Muscle of arm (tissue), 1 donor: ENCODE measurements at regions not wholly inside any gene's neighbourhood (a gene's known extent, or its start where the extent isn't known, plus 50 kb on each side); places are given as distances from the start of the nearest gene placed in this dataset.

Experiments
- DNase-seq: peaks from one replicate; pipeline ENCODE4 v3.0.0-alpha.2; 2013

DNA sequence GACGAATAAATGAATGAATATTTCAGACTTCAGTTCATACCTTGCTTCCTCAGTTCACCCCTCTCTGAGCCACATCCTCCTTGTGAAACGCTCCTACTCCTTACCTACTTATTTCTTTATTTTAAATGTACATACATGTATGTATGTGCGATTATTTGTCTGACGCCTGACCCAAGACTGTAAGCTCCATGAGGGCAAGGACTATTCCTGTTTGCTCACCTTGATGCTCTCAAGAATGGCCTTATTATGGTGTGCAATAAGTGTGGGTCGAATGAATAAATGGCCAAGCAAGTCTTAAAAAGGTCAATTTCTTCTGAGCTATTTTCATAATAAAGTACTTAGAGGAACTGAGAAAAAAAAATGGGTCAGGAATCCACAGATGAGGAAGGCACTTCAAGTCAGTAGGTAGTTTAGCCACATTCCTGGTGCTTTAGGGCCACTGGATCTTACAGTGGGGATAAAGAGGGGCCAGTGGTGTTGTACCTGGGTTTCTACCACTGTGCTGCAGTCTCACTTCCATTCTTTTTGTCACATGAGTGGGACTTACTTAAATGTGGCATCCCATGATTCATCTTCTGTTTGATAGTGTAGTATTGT, 74.7 kb downstream of the SDC1 start:
- DNase-seq = no peak

DNA sequence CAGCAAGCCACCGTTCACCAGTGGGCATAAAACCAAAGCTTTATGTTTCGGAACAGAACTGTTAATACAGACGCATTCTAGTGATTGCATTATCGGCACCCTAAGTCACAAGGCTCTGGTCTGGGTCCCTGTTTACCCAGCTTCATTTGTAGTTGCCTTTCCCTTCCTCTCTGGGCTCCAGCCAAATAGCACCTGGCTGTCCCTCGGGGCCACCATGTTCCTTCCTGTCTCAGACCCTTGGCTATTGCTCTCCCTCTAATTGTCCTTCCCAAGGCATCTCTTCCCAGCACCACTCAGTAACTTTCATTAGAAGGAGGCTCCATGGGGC, 75.3 kb downstream of the SDC1 start:
- DNase-seq = no peak

DNA sequence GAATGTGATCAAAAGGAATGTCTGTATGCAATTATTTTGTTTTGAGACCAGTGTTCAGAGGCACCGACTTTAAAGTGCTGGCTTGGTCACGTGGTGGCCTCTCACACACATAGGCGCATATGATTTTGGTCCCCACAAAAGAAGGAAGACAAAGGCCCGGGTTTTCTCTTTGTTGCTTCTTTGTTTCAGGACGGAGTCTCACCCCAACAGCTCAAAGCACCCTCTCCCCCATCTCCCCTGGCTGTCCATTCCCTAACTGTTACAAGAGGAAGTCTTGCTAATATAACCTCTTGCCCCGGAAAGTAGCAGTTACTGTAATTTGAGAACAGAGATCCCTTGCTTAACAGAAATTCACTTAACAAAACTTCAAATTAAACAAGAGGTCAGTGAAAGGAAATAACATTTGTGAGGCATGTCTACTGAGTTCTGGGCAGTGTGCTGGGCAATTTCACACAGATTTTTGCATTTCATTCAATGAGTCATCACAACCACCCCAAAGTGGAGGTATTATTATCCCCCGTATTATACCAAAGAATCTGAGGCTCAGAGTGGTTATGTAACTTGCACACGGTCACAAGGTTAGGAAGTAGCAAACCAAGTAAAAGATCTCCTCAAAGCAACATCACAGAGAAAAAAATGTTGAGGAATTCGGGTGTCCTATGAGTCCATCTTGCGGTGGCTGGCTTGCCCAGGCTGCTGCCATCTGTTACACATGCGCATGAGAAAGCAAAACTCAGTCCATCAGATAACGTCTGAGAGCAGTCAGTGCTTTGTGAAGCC, 75.8 kb downstream of the SDC1 start:
- DNase-seq = peak; percentile 7

DNA sequence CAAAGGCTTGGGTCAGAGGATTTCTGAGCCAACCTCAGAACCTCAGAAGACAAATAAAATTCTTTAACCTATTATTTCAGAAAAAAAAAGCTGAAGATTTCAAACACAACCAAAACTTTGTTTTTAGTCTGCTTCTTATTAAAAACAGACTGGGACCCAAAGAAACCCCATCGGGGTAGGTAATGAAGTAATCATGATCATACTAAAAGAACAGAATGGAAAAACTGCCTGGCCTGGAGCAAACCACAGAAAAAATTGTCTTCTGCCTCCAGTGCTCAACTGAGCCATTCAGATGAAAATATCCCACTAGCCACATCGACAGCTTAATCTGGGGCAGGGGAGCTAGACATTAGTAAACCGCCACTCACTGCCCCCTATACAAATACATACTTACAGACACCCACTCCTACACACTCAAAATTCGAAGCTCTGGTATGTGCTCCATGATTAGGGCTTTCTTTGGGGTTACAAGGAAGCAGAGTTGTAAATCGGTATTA, 76.5 kb downstream of the SDC1 start:
- DNase-seq = no peak

DNA sequence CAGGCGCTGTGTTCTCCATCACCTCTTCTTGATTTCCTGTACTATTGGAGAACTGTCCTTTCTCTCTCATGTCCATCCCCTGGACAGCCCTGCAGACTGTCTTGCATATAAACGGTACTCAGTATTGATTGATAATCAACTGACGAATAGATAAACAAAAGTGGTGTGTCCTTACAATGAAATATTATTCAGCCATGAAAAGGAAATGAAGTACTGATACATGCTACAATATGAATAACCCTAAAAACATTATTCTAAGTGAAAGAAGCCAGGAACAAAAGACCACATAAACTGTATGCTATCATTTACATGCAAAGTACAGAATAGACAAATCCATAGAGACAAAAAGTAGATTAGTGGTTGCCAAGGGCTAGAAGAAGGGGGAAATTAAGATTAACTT, 77.6 kb downstream of the SDC1 start:
- no peak for DNase-seq

DNA sequence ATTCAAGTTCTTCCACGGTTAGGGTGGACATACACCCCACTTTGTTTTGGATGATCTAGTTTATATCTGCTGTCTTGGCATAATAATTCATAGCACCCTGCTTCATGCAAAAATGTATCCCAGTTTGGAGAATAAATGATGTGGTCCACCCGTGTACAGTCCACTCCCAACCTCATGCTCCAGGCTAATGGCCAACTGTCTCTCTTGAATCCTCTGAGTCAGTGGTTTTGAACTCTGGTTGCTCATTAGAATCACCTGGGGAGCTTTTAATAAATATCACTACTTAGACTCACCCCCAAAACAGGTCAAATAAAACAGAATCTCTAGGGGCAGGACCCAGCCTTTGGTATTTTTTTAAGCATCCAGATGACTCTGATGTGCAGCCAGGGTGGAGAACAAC, 78.5 kb downstream of the SDC1 start:
- no peak for DNase-seq

DNA sequence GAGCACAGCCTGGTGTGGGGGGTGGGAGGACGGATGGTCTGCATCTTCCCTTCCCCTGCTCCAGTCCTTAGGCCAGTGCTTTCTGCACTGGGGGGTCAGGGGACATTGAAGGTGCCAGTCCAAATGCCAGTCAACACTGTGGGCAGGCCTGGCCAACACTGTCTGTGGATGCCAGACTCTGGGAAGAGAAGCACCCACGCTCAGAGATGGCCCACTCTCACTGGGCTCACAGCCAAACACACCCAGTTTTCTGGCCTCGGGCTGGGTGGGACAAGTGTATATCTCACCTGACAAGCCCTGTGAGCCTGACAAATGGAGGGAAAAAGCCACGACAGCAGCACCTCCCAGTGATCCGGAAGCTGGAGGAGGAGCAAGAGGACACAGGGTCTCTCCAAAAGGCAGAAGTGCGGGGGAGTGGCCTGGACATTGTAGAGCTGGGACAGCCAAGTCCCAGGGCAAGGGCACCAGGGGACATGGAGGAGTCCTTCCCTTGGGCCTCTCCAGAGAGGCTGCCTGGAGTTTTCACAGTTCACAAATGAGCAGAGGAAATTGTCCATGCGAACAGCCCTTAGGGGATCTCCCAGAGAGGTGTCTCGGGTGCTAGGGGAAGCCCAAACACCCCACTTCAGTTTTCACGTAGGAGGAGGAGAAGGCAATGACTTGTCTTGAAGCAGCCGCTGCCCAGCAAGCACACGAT, 79.3 kb downstream of the SDC1 start:
- no peak for DNase-seq

DNA sequence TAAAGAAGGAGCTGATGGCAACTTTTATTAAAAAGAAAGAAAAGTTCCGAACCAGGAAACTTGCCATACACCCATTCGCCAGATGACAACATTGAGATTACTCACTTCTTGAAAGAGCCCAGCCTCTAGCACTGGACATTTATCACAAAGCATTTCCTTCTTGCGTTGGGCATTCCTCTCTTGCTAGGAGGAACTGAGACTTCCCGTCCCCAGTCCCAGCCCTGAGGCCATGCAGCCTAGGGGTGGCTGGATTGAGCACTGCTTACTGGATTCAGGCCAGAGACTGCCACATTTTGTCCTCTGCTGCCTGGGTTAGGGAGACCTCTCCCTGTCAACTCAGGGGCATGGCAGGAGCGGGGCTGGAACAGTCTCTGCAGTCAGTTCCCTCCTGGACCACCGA, 80.1 kb downstream of the SDC1 start:
- DNase-seq = no peak

DNA sequence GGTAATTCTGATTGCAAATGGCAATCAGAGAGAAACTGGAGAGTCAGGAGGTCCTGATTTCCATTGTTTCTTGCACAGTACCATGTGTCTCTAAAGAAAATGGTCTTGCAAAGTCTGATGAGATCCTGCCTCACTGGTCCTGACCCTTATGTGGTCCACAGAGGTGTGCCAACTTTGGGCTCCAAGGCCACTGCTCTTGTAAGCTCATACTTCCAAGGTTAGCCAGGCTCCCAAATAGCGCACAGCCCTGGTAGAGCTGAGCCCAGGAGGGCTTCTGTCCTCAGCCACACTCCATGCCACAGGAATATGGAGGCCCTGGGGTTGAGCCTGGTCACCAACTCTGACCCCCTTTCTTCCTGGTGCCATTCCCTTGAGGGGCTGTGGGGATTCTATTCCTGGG, 80.7 kb downstream of the SDC1 start:
- DNase-seq = no peak

DNA sequence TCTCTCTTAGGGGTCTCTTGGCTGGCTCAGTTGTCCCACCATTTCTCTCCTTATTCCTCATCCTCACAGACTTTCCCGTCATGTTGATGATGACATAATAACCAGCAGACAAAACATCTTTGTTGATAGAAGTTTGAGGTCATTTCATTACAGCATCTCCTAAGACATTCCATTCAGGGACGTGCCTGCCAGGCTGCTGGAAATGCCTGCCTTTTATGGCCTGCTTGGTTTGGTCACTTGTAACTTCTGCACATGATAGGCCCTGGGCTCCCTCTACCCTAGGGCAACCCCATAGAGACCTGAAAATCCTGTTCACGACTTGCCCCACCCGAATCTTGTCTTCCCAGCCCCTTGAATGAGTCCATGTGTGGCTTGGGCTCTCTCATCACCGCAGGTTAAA, 81.7 kb downstream of the SDC1 start:
- DNase-seq = no peak

DNA sequence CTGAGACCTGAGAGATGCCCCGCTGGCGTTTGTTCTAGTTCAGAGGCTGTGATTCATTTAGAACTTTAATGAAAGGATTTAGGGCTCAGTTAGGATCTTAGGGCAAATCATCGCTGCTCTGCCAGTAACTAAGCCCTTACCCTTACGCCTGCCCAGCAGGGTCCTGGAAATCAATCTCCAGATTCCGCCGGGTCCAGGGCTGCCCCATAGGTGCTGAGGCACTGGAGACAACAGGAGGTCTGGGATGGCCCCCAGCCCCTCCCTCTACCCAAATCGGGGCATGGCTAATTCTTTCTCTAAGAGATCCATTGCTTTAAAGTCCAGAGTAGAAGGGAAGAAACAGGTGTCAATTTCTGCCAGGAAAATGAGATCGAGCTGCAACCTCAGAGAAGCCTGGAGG, 83.1 kb downstream of the SDC1 start:
- no peak for DNase-seq

DNA sequence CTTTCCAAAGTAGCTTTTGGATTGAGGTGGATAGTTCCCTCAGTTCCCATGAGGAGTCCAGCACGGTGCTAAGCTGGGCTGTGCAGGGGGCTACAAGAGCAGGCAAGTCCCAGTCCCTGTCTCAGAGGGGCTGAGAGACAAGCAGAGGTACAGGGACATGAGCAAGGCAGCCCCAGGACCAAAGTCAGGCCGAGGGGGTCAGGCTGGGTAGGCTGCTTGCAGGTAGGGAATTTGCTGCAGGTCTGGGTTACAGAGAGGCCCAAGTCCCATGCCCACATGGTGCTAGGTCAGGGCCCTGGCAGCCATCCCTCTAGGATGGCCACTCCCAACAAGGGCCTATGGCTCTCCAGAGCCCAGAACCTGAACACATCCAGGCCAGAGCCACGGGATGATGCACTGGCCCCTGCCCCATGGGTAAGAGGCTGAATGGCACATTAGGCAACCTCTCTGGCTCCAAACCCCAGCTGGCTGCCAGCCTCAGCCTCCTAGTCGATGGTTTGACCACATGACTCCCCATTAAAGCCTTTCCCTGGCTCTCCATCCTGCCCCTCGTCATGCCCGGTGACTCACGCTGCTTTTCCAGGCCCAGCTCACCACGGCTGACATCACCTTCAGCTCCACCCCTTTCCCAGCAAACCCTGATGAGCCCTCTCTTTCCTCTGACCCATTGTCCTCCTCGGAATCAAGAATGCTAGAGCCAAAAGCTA, 83.7 kb downstream of the SDC1 start:
- no peak for DNase-seq

DNA sequence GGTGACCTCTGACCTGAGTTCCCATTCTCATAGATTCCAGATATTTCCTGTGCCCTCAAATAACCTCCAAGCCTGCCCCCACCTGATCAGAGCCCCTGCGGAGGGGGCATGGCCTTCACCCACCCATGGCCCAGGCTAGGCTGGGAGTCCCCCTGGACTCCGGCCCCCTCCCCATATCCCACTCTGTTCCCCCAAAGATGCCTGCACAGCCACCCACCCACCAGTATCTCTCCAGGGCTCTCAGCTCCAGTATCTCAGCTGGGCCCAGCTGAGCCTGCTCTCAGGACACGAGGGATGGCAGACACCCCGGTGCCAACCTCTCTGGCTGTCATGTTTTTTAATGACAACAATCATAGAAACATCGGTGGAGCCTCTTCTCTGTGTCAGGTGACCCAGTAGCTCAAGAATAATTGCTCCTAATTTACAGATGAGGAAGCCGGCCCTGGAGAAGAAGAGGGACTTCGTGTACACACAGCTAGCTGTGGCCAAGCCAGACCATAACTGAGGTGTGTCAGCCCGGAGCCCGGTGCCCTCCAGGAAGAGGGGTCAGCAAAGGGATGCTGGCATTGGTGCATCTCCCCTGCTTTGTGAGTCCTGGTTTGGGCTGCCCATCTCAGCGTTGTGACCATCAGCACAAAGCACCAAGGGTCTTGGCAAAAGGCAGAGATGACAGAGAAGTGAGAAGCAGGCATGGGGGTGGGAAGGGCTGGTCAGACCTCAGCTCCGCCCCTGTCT, 84.4 kb downstream of the SDC1 start:
- DNase-seq = no peak

DNA sequence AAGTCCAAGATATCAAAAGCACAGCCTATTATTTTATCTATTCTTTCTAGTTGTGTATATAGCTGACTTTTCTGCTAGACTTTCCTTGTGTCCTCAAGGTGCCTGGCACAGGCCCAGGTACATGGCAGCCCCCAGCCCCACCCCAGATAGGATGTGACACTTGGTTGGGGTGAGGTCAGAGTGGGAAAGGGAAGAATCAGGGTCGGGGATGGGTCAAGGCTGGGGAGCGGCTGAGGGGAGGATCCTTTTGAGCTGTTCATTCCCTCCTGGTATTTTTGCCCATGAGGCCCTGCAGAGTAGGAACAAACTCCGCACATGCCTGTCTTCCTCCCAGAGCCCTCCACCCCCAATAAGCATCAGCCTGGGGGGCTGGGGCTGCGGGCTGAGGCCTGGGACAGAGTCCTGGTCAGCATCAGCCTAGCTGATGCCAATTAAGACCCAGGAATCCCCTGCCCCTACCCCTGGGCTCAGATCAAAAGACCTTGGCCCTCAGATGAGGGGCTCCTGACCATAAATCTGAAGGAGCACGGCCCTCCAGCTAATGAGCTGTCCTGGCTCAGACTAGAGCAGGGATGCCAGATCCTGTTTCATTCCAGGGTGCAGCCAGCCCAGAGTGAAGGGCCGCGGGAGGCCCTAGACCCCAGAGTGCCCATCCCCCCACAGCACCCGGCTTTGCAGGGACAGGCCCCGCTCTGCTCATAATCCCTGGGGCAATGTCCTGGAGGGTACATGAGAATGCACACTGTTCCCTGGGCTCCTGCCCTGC, 85.3 kb downstream of the SDC1 start:
- DNase-seq = no peak

DNA sequence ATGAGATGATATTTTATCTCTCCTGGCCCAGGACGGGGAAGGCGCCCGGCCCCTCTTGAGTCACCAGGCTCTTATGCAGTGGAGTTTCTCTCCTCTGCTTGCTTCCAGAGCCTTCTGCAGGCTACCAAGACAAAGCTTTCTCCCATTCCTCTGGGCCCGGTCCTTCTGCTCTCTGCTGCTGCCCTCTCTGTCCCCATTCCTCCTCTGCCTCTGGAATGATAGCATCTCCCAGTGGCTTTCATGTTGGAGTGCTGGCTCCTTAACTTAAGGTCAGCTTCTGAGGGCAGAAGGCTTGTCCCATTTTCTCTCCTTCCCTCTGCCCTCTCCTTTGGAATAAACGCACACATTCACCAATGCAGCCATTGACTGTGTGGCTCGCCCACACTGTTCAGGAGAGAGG, 86.2 kb downstream of the SDC1 start:
- DNase-seq = no peak

DNA sequence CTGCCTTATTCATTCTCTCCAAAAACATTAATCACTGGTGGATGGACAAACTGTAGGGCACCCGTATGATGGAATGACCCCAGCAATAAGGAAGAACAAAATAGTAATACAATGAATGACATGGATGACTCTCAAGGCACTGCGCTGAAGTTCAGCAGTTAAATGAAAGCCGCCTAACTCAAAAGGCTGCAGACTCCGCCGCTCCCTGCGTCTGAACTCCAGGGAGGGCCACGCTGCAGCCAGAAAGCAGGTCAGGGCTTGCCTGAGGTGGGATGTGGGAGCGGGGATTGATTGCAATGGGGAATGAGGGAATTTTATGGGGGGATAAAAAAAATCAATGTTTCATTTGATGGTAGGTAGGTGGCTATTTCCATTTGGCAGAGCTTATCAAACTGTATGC, 86.5 kb upstream of the LAPTM4A start:
- no peak for DNase-seq

DNA sequence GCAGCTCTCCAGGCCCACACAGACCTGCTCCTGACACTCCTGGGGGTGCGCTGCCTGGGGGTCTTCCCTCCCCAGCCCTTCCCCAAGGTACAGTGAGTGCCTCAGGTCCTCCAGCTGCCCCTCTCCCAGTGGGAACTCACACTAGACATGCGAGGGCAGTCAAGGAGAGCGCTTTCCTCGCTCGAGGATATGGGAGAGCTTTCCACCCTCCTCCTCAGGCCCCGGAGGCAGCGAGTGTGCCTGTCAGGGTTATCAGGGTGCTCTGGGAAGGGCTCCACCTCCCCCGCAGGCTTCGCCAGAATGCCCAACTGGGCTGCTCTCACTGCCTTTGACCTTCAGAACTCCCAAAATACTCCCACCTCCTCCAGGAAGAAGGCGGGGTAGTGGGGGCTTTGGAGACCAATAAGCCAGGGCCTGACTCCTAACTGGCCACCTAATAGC, 85.7 kb upstream of the LAPTM4A start:
- no peak for DNase-seq

DNA sequence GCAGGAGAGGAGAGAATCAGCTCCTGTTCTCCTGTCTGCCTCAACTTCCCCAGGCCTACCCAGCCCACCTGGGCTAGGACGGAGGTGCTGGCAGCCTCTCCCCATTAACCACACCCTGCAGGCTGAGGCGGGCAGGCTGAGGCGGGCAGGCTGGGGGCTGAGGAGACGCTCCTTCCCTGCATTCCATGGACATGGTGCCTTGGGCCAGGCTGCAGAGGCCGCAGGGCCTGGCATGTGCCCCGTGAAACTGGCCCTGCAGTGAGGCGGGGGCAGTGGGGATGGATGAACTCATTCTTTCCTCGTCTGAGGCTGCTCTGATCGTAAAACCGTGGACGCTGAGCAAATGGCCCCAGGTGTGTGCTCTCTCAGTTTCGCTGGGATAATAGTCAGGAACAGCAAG, 84.7 kb upstream of the LAPTM4A start:
- no peak for DNase-seq

DNA sequence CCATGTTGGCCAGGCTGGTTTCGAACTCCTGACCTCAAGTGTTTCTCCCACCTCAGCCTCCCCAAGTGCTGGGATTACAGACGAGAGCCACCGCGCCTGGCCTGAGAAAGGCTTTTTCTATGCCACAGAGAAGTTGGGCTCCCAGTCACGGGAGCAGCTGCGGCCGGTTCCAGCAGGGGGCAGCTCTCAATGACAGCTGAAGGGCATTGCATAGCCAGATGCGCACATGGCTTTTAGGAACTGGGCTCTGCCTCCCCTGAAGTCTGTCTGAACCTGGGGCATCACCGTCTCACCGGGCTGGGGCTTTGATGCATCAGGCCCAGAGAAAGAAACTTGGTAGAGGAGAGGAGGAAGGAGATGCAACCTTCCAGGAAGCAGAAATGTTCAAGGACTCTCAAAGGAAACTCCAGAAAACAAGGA, 84.2 kb upstream of the LAPTM4A start:
- peak; percentile 57 for DNase-seq

DNA sequence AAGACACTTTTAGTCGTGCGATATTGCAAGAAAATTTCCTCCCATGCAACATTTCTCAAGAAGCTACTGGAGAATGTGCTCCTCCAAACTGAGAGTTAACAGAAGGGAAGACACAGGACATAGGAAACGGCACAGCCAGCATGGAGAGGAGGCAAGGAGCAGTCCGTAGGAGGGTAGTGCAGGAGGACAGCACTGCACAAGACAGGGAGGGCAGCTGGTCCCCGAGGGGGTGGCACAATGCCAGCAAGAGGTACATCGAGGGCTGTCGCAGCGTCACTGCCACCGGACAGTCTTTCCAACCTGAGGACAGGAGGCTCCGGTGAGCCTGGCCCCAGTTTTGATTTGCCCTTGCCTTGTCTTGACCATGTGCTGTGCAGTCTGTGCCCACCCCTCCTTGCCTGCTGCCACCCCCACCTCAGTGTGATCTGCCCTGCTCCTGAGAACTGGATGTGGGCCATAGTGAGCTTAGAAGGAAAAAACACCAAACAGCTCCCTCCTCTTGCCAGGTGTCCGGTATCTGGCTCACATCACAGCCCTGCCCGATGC, 81.6 kb upstream of the LAPTM4A start:
- DNase-seq = no peak
